GOT3 (cell line): ENCODE measurements at regions not wholly inside any gene's neighbourhood (a gene's known extent, or its start where the extent isn't known, plus 50 kb on each side); places are given as distances from the start of the nearest gene placed in this dataset.
A peak's percentile ranks its signal among the peaks of the same experiment; 100 is the strongest.
"Not testable (repeated sequence)": the region's sequence is repeated elsewhere in the genome, so short reads cannot be mapped to it uniquely, and the experiment has no call there.

Experiments used
- DNase-seq: peaks from one replicate; lab custom pipeline; 2025; ENCODE audit warnings: mixed read lengths; lab: John Stamatoyannopoulos, UW

DNA sequence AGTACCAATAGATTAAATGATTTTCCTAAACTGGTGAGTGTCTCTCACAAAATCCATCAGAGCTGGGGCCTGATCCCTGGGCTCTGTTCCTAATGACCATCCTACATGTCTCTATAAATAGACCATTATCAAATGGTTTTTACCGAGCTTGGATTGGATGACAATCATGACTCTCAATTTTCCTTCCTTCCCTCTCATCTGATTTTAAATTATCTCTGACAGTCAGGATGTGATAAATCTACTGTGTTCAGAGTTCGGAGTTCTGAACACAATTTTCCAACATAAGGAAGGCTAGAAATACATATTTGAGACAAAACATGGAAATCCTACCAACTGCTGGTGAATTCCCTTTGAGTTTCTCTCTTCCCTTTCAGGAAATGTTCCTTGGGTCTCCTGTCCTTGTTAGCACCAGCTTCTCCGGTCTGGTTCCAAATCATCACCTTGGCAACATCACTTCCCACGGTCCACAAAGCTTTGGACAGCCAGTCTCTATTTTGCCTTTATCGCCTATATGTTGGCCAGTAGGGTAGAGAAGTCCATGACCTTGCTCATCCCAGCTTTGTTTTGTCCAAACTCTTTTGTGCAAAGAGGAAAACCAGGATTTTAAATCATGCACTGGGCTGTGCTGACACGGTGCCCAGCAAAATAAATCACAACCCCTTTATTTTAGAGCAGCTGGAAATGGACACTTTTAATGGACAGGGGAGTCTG, 139.6 kb upstream of the ITGA6 start:
- no peak for DNase-seq

DNA sequence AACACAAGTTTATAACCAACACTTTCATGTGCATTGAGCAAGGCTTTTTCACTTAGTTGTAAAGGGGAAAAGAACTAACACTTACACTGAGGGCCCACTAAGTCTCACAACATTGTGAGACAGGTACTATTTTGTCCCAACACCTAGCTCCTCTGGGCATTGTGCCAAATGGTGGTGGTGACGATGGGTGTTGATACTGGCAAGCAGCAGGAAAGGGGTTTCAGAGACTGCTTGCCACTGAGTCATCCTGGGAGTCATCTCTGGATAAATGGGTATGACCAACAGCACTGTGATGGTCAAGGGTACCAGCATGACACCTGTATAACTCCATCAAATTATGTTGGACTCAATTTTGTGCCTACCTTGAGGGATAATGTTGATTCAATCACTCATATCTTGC, 138.8 kb upstream of the ITGA6 start:
- DNase-seq = no peak

DNA sequence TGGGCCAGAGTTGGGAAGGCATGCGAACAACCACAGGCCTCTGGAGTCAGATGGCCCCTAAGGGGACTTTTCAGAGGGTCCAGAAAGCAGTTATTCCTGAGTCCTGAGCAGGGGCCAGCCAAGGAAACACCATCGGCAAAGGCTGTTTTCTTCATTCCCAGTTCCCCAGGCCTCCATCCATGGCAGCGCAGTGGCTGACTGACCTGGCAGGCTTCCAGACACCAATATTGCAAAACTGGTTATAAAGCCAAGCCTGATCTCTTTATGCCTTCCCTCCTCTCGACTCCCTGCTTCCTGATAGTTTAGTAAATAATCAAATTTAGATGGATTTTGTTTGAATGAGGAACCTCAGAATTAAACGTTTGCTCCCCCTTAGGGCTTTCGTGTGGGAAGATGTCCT, 133.4 kb upstream of the ITGA6 start:
- DNase-seq = no peak

DNA sequence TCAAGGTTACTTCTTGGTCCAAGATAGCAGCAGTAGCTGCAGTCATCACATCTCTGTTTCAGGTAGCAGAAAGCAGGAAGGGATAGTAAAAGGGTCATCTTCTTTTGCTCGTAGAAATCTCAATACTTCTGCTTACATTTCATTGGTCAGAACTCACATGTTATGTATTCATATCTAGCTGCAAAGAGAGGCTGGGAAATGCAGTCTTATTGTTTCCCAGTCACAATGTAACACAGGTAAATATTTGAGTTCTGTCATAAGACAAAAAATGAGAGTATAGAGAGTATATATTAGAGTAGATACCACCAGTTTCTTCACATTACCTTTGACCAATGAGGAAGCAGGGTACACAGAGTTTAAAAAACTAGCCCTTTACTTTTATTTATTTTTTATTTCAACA, 132.4 kb upstream of the ITGA6 start:
- DNase-seq = no peak

DNA sequence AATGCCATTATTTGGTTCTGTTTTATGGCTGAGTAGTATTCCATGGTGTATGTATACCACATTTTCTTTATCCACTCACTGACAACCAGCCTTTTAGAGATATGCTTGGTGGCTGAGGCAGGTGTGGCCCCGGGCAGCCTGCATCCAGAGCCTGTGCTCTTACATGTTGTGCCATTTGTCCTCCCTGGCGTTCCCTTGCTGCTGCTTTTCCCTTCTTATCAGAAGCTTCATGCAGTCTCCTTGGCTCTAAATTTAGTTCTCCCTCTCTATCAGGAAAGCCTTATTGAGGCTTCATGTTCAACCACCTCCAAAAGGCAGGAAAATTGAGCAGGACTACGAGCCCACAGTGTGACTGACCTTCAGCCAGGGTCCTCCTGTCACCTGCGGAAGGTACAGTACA, 131.7 kb upstream of the ITGA6 start:
- DNase-seq = no peak

DNA sequence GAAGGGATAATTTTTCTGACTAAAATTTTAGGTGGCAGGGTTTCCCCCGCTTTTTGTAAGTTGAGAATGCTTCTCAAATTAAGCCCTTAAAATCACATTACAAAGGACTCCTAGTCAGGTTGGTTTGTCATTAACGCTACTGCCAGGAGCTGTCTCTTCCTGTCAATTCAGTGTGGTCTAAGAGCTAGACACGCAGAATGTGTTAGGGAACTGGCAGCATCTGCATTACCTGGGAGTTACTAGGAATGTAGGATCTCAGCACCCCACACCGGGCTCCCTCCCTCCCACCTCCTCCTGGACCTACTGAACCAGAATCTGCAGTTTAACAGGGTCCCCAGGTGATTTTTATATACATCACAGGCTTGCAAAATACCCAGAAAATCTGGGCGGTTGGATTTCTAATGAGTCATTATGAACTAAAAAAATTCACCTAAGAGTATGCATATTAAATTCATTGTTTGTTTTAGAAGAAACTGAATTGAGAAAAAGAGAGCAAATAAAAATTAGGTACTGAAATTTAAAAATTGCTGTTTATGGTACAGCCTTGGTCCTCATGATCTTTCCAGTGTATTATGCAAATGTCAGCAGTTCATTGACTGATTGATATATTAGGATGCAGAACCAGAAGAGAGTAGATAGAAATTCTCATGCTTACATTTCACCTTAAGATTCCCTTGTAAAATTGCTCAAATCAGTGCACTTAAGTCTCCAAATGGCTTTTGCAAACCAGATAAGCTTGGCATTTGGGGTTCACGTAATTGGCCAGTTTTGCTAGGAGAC, 130.9 kb upstream of the ITGA6 start:
- no peak for DNase-seq

DNA sequence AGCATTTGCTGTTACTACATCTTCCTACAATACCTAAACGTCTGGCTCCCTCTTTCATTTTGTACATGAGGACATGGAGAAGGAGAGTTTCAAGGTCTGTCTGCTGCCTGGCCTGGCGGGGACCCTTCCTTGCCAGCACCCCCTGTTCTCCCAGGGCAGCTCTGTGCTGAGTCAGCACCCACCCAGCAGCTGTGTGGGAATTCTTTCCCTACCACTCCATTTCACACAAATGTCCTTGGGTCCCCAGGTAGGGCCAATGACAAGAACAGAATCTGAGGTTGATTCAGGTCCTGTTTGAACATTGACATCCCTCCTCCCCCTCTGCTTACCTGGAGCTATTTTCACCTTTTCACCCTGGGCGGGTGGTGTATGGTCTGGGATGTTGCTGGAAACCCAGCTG, 129.9 kb upstream of the ITGA6 start:
- no peak for DNase-seq

DNA sequence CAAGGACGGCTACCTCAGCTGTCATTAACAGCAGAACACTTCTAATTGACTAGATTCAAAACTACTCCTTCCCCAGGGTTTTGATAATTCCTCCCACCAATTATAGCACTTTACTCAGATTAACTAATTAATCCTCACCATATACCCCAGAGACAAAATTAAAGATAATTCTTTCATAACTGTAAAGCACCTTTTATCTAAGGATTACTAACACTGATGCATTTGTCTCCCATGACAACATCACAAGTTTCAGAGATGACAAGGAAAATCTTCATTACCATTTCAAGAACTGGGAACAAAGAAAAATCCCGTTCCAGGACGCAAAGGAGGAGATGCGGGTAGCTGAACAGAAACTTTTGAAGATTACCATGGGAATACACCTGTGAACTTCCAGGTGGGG, 129.4 kb upstream of the ITGA6 start:
- DNase-seq = no peak

DNA sequence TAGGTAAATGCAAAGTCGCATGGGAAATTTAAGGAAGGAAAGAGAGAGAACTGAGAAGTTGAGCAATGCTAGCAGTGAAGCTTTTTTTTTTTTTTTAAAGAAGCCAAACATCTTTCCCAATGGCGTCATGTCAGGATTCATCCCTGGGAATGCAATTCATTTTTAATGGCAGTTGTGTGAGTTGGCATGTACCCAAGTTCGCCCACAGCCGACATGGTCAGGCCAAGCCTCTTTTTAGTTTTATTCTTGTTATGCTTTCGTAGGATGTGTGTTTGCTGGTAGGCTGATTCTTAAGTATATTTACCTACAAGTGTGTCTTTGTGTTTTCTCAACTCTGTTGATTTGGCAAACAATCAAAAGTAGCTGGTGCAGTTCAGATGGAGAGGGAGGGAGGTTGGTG, 127.6 kb upstream of the ITGA6 start:
- no peak for DNase-seq

DNA sequence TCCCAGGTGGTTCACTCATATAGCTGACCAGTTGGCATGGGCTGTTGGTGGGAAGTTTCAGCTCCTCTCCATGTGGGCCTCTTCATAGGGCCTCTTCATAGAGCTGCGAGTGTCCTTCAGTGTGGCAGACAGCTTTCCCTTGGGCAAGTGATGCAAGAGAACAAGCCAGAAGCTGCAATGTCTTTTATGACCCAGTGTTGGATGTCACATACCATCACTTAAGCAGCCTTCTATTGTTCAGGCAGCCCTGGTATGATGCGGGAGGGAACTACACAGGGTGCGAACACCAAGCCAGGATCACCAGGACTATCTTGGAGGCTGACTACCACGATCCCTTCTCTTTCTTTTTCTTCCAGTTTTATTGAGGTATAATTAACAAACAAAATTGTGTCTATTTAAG, 126.5 kb upstream of the ITGA6 start:
- DNase-seq = no peak

DNA sequence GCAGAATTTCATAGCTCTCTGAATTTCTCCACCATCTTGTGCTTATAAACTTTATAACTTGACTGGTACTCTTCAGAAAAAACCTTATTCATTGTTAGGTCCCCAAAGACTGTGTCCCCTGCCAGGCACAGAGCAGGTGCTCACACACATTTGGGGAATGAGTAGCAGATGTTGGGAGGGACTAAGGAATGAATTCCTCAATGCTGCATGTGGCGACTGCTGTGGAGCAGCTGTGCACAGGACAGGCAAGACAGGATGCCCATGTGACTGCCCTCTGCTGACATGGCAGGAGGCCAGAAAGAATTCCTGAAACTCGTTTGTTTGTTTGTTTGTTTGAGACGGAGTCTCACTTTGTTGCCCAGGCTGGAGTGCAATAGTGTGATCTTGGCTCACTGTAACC, 122.3 kb upstream of the ITGA6 start:
- no peak for DNase-seq

DNA sequence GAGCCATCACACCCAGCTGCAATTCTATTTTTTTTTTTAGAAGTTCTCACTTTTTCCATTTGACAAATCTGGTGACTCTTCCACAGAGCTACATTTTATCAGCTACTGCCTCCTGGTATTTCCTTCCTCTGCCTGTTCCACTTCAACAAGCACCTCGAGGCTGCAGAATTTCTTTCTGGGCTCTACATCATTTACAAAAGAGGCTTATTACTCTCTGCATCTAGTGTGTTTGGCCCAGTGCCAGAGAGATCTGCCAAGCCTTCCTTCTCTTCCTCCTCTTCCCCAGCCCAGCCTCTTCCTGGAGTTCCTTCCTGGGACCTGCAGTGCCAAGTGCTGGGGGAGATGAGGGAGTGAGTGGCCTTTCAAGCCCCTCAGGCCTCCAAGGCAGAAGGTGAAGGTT, 119.6 kb upstream of the ITGA6 start:
- no peak for DNase-seq

DNA sequence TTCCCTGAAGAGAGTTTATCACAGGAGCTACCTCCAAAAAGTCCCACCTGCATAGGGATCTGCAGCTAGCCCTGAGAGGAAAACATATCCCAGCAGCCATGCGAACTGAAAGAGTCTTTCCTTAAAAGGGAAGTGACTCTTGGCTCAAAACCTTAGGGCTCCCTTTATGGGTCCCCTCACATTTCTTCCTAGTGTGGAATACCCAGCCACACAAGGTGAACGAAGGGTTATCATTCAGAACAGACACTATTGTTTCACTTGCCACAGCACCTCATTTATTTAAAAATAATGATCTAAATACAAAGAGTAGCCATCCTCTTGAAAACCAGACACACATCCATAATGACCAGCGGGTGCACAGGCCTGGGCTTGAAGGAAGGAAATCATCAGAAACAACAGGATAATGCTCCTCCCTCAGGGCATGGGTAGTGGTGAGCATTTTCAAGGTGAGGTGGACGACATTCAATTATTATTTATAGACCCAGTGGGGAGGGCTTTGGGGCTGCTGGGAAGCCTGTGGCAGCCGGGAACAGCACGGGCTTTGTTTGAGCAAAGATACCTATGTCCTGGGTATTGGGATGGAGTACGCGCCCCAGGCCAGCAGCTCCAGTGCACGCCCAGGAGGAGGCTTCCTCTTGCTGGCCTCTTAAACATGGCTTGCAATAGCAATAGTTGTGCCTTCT, 119.0 kb upstream of the ITGA6 start:
- DNase-seq = no peak

DNA sequence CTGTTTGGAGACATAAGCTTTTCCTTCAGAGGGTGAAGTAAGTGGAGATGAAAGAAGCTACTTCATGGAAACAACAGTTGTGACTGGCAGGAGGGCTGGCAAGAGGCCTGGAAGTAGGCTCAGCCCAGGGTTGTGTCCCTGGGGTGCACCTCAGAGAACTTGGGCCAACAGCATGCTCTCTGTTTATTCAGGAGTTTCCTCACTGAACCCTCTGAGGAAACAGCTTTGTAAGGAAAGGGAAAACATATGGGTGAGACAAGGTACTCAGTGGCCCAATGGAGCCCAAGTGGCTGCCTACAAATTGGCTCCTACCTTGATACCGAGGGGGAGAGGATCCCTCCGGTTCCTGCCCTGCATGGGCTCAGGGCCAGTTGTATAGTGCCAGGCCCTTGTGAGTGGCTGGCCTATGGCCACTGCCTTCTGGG, 115.5 kb upstream of the ITGA6 start:
- peak; percentile 10 for DNase-seq

DNA sequence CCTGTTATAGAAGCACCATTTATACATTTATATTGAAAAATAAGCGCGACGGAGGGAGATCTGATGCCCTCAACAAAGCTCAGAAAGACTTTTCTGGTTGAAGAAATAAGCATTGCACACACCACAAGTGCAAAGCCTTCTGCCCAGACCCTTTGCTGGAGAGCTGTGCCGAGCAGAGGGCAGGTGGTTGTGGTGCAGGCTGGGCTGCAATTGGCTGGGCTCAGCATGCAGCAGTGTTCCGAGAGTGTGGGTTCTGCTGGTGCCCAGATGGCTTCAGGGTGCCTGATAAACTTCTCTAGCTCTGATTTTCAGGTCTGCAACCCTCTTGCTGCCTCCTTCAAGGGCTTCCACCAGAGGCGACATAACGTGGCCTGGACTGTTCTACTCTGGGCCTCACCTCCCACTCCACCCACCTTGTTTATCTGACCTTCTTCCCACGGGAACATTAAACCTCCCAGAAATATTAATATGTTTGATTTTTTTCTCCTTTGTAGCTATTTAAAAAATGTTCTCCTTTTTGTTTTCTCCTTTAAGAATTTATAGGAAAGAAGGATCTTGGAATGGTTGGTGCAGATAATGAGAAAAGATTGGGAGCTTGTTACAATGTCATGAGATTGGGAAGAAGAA, 113.6 kb upstream of the ITGA6 start:
- no peak for DNase-seq

DNA sequence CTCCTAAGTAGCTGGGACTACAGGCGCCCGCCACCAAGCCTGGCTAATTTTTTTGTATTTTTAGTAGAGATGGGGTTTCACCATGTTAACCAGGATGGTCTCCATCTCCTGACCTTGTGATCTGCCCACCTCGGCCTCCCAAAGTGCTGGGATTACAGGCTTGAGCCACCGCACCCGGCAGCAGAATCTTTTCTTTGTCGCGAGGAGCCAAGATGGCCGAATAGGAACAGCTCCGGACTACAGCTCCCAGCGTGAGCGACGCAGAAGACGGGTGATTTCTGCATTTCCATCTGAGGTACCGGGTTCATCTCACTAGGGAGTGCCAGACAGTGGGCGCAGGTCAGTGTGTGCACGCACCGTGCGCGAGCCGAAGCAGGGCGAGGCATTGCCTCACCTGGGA, 112.3 kb upstream of the ITGA6 start:
- DNase-seq = not testable (repeated sequence)

DNA sequence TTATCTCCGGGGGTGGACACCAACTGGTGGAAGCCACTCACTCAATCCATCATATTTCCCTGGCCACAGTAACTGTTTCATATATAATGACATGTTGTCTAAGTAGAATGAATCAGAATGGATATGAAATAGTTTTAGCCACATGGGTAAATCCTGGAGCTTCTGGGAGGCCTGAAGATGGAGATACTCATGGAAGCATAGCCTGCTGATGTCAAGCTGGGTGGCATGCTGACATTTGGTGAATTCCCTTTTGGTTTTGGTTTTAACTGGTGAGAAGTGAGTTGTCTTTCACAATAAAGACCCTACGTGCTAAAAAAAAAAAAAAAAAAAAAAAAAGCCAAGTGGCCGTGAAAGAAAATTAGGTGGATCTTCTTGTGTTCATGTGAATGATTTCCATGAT, 105.3 kb upstream of the ITGA6 start:
- no peak for DNase-seq

DNA sequence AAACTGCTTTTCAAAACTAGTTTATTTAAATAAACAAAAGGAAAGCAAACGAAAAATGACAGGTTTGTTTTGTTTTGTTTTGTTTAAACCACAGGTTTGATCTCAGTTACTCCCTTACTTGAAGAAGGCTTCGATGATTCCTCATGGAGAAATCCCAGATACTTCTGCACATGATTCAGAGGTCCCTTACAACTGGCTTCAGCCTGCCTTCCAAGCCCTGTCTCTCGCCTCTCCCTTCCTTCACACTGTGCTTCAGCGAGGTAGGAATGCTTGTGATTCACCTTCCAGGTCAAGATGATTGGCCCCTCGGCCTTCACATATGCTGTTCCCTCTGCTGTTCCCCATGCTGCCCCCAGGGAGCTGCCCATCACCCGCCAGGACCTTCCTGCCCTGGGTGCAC, 104.1 kb upstream of the ITGA6 start:
- DNase-seq = no peak

DNA sequence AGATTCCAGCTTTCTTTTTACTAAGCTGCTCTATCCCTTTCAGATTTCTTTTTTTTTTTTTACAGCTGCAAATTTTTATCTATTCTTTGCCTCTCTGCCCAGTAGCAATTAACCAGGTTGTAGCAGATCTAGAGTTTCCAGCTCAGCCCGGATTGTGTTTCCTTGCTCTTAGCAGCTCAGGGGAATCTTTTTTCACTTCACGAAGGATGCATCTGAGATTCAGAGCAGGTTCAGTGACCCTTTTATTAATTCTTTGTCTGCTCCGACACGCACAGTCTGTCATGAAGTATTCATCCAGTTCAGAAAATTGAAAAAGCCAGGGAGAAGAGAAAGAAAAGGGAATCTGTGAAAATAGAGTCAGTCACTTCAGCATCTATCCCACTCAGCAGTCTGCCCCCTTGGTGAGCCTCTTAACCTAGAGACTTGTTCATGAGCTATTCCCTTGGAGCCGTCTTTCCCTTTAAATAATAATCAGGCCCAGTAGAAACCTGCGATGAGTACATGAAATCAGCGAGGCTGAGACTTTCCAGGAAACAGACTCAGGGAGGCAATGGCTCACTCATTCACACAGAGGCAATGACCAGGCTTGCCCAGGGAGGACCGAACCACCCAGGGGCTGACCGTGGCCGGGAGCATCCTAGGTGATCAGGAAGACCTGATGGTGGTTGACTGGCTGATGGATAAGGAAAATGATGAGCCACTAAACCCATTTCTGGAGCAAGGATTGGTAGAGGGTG, 103.4 kb upstream of the ITGA6 start:
- DNase-seq = no peak

DNA sequence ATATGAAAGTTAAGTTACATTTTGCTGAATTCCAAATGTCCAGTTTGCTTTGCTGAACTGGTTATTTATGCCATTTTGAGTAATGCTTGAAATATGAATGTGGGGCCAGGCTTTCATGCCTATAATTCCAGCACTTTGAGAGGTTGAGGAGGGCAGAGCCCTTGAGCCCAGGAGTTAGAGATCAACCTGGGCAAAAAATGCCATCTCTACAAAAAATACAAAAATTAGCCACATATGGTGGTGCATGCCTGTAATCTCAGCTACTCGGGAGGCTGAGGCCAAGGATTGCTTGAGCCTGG, 101.2 kb upstream of the ITGA6 start:
- DNase-seq = no peak

DNA sequence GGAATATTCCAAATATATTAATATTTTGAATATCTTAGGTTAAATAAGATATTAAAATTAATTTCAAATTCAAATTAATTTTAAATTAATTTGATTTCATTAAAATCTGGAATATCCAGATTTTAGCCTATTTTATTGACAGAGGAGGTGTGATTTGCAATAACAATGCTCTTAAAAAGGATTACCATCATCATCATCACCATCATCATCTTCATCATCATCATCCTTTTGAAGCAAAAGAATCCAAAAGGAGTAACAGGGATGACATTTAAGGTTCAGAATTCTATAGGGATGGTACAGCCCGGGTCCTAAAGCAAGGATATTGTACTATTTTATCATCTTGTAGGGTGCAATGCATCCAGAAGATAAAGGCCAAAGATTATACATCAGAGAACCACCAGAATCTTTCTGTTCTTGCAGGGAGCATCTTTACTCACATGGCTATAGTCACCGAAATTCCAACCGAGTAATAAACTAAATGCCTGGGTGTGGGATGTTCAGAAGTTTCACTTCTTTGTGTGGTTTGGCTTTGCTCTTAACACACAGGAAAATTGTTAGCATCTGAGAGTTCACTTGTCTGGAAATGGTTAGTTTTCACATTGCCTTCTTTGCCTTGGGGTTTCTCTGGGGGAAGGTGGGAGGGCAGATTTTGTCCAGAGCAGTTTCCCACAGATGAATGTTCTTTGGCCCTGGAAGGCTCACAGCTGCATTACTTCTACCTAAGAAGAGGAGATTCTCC, 99.1 kb upstream of the ITGA6 start:
- DNase-seq = no peak

DNA sequence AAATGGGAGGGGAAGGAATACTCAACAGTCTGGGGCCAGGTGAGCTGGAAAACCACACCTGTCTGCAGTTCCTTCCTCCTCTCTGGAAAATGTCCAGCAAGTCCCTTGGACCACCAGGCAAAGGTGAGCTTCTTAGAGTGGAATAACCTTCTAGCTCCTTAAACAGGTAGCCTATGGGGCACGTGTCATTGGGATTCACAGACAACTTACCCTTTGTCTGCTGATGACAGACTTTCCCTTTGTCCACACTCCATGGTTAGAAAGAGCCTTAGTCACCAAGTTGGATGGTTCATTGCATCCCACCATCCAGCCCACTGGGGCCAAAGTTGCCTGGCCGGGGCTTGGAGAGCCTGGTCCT, 98.0 kb upstream of the ITGA6 start:
- DNase-seq = no peak
